Activated T-cell treated with anti-CD3 and anti-CD28 coated beads for 1 hour (primary cell): ENCODE measurements at regions not wholly inside any gene's neighbourhood (a gene's known extent, or its start where the extent isn't known, plus 50 kb on each side); places are given as distances from the start of the nearest gene placed in this dataset.

Source experiments
- DNase-seq: peaks from one replicate; pipeline ENCODE4 v3.0.0-alpha.2; 2020; ENCODE audit warnings: low read depth

DNA sequence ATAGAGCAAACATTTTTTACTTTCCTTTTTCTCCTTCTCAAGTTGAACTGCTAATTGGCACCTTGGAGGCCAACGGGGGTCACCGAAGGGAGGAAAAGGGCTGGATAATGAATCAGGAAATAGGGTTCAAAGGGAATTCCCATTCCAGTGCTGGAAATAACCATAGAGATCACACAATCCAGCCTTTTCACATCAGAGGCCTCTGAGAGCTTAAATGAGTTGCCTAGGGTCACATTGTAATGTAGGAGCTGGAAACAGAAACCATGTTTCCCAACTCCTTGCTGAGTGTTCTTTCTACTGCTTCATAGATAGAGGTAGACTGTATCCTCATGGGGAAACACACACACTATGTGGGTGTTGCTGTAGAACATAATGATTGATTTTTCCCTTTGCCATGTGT is 60.6 kb upstream of the DDHD1 start:
- no peak for DNase-seq

DNA sequence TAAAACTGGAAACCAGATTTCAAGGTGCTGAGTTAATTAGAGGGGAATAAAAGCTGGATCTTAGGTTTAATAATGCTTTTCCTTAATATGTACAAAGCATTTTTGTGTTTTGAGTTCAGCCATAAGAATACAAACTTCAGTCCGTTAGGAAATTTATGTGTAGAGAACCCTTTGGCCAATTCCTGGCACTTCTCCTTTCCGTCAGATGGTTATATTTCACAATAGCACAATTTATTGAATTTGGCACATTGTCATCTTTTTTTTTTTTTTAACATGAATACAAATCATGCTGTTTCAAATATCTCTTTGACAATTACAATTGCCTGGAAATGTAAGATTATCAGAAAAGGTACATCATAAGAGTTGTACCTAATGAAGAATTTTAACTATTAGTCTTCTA is 56.2 kb upstream of the DDHD1 start:
- no peak for DNase-seq
